HG02884 (cell line): ENCODE measurements at regions not wholly inside any gene's neighbourhood (a gene's known extent, or its start where the extent isn't known, plus 50 kb on each side); places are given as distances from the start of the nearest gene placed in this dataset.

Experiments
- ATAC-seq: cut with Tn5 transposase; IDR thresholded peaks from one replicate; pipeline ENCODE4 v1.9.1; 2021; ENCODE audit warnings: mild to moderate bottlenecking, moderate library complexity; ENCODE audit not compliant: unreplicated experiment

DNA sequence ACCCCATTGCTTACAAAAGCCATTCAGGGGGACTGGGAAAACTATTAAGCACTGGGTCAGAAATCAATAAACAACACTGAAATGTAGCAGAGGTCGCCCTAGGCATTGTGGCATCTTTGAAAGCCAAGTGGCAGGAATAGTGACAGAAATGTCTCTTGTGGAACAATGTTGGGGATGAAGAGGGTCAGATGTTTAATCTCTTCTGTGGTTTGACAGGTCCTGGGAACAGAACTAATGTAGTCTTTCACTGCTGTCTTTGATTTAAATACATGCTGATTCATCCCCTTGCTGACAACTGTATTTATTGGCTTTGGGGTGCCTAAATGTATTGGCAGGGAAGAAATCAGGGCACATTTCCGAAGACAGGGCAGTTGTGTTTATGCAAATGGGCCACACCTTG lies 194.8 kb downstream of the ATG4C start:
- ATAC-seq = no peak

DNA sequence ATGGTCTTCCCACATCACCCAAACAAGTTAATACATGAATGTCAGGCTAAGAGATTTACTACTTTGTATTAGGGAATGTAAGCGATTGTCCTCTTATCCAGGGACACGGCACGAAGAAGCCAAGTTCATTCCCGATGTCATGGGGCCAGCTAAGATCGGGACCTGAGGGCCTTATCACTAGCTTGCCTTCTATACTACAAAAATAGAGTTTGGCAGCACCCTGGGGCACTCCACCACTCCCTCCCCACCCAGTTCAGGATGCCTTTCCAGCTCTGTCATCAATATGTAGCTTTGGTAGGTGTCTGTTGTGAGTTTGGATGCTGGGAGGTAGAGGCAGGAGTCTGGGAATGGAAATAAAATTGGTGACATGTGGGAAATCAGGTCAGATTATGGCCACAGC lies 197.5 kb downstream of the ATG4C start:
- no peak for ATAC-seq

DNA sequence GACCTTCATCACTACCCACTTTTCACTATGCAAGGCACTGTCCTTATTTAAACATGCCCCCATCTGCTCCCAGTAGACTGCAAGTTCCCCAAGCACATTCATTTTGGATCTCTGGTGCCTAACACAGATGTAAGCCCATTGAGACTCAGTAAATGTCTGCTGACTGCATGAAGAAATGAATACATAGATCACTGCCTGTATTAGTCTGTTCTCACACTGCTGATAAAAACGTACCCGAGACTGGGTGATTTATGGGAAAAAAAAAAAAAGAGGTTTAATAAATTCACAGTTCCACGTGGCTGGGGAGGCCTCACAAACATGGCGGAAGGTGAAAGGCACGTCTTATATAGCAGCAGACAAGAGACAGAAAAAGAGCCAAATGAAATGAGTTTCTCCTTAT lies 204.9 kb downstream of the ATG4C start:
- no peak for ATAC-seq

DNA sequence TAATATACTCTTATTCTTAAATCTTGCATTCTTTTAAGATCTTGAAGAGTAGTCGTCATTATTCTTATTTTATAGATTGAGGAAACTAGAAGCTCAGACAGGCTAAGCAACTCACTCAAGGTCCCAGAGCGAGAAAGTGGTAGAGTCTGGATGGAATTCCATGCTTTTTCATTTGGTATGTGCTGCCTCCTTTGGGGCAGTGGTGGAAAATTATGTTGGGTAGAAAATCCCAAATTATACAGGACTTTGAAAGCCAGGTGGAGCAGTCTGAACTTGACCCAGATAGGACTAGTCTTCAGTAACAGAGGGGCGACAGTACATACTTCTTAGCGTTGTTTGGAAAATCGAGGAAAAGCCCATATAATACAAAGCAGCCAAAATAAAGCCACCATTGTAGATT lies 205.6 kb downstream of the ATG4C start:
- no peak for ATAC-seq

DNA sequence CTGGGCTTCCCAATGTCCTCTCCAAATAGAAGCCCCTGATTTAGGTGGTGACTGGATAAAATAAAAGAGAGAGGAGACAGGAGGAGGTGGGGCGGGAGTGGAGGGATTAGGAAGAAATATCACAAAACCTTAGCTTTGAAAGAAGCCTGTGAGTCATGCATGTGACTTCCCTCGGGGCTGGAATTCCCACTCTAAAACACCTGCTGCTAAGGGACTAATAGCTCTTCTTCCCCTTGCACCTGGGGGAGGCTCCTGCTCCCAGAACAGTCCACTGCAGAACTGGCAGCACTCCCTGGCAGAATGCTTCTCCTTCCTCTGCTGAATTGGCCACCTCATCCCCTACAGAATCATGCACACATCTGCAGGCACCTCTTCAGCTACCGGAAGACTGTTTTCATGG lies 207.2 kb downstream of the ATG4C start:
- ATAC-seq = no peak

DNA sequence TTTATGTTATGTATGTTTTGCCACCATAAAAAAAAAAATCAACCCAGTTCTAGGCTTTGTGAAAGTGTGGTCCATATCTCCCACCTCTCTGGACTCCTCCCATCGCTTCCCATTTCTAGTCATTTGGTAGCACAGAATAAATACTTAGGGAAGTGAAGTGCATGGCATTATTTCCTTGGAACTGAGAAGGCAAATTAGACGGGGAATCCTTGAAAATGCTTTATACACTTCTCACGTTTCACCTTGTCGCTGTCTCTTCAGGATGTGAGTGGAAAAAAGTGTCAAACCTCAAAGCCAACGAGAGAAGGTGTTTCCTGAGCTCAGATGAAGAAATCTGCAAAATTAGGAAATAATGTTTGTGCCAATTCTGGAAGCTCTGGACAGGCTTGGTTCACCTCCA lies 209.9 kb downstream of the ATG4C start:
- no peak for ATAC-seq

DNA sequence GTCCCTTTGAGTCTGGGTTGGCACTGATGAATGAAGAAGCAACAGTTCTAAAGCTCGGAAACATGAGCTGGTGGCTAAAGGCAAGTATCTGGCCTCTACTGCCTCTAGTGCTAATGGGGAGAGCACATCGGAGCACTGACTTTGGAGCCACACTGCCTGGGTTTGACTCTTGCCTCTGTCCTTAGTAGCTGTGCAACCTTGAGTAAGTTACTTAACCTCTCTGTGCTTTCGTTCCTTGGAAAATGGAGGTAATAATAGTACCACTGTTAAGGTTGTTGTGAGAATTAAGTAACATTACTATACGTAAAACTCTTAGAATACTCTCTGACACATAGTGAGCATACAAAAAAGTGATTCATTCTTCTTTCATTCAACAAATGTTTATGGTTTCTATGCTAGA lies 211.2 kb downstream of the ATG4C start:
- ATAC-seq = no peak

DNA sequence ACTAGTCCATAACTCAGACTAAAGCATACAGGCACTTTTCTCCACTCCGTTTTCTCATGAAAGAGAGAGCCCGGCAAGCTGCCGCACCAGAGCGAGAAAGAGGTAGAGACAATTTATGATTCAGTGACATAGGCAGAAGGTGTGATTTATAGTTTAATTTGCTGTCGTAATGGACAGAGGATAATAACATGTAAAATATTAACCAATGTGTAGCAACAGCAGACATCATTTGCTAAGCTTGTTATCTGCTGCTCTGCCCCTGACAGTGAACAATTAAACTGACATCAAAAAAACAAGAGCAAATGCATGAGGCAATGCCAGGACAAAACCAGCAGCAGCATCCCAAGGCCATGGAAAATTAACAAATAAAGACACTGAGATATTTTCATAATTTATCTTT lies 214.0 kb downstream of the ATG4C start:
- ATAC-seq = no peak

DNA sequence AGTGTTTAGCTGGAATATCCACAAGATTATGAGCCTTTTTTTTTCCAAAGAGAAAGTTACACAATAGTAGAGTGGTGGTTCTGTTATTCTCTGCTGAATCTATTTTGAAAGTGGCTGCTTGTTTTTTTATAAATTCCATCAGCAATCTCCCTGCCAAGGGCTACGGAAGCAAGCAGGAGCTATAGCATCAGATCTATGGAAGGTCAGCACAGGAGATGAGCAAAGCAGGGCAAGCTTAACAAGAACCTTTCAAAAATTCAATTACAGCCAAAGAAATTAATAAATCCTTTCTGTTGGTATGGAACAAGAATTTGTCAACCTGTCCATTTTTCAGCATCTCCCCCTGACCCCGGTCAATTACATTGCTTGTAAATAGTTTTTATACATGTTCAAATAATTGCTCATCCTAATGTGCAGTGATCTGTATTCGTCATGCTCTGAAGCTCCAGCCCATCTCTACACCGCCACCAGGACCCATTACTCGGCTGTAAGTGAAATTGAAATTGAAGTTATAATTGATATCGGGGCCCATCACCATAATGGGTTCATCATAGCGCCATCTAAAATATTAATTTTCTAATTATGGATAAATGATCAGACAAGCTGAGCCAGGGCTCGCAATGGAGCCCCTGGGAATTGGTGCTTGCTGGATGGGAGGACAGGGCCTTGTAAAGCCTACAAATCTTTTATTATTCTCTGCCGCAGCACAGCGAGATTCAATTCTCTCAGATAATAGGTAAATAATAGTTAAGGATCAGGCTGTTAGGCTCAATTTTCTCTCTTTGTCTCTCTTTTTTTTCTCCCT lies 215.1 kb downstream of the ATG4C start:
- no peak for ATAC-seq

DNA sequence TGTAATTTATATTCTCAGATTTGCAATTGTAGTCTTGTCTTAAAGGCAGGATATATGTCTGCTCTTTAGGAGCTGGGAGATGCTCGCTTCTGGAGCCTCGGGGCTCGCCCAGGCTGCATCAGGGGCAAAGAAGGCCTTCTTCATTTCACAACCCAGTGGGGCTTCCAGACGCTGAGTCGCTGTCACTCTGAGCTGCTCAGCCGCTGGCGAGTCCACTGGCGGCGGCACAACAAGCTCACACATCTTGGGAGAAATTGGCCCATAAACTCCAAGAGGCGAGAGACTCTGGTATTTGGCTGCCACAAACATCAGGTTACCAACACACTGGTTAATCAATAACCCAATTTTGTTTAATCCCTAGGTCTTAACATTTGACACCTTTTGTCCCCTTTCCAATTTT lies 216.6 kb downstream of the ATG4C start:
- no peak for ATAC-seq

DNA sequence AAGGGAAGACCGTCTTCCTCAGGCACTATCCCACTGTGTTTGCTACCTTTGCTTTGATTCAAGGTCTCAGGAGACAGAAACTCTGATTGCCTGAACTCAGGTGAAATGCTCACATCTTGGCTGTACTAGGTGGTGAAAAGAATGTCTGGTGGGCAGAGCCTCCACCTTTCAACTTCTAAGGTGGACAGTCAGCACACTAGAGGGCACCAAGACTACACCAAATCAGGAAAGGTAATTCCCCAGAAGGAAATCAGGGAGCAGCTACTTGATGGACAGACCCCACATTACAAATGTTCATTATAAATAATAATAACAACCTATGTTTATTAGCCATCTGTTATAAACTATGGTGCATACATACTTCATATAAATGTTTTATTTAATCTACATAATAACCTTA lies 220.9 kb downstream of the ATG4C start:
- no peak for ATAC-seq

DNA sequence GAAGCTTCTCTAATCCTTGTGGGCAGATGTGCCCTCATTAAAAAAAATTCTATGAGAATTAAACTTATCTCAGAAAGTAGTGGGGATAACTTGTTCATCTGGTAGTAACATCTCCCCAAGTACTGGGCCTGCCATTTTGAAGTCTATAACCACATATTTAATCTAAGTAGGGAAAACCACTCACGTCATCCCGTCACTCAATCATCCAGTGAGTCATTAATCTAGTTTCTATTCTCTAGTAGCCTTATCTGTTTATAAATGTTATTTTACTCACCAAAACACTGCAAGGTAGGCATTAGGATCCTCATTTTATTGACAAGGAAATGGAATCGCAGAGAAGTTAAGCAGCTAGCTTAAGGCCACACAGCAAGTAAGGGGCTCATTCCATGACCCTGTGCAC lies 221.9 kb downstream of the ATG4C start:
- no peak for ATAC-seq

DNA sequence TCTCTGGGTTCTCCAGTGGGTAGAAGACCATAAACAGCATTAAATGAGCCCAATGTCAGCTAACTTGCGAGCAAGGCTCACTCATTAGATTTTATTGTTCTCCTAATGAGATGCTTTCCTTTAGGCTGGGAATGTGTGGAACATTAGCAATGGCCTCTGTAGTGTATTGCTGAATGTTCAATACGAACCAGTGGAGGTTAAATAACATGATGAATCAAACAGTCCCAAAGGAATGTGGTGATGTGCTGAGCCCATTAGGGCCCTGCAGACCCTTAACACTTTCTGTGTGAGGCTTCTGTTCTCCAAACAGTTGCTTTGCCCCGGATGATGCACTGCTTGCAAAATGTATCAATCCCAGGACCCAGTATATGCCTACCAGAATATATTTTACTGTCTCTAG lies 225.5 kb downstream of the ATG4C start:
- no peak for ATAC-seq

DNA sequence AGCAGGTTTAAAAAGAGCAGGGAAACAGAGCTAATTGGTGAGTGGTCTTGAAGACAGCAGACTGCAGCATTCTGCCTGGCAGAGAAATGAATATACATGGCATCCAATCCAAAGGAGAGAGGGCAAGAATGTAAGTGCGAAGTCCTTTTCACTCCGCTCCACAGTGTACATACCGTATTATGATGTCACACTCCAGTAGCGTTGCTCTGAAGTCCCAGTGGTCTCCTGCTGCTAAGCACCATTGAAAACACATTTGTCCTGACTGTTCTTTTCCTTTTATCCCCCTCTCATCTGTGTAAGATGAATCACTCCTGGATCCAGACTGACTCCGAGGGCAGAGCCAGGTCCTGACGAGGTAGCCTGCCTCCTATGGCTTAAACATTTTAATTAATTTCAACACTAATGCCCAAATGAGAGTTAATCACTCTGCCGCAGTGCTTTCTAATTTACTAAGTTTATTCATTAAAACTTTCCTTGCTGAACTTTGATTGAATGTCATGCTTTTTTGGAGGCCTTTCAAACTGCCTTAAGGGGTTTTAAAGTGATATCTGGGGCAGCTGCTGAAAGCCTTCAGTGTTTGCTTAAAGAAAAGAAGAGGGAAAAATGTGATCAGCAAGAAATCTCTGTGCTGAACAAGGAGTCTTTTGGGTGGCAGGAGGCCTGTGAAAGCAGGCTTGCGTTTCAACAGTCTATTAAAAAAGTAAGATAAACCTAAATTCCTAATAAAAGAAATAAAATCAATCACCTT lies 227.2 kb downstream of the ATG4C start:
- no peak for ATAC-seq

DNA sequence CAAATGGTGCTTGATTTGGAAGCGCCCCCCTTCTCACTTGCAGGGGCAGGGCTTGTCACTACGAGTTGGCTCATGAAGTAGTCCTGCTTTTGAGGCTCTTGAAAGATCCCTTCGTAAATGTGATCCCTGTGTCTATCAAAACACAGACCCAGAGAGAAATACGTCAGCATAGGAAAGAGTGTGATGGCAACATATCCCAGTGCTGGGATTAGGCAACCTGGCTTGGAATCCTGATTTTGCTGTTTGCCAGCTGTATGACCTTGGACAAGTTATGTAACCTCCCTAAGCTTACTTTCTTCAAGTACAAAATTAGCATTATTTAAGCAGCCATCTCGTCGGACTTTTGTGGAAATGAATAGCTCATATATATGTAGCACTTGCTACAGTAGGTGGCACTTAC lies 228.4 kb downstream of the ATG4C start:
- ATAC-seq = no peak

DNA sequence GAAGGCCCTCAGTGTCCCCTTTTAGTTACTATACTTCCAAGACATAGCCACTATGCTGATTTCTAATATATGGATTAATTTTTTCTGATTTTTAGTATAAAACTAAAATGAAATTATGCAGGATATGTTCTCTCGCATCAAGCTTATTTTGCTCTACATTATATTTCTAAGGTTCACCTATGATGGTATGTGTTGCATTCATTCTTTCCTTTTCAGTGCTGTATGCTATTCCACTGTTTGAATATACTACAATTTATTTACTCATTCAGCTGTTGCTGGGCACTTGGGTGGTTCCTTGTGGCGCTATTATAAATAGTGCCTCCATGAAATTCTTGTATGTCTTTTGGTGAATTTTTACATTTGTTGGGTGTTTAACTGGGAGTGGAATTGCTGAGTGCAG lies 230.3 kb downstream of the ATG4C start:
- no peak for ATAC-seq

DNA sequence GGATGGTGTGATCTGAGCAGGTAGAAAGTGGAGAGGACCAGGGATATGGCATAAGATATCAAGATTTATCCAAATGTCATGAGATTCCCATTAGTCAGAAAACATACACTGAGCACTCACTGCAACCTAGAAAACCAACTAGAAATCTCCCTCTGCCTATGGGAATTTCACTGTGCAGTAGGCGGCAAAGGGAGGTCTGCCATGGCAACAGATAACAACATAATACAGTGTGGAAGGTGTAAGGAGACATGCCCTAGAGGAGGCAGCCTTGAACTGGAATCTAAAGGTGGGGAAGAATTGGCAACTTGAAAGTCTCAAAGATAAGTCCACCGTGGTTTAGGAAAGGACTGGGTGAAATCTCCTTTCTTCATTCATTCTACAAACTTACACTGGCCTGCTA lies 238.4 kb downstream of the ATG4C start:
- no peak for ATAC-seq

DNA sequence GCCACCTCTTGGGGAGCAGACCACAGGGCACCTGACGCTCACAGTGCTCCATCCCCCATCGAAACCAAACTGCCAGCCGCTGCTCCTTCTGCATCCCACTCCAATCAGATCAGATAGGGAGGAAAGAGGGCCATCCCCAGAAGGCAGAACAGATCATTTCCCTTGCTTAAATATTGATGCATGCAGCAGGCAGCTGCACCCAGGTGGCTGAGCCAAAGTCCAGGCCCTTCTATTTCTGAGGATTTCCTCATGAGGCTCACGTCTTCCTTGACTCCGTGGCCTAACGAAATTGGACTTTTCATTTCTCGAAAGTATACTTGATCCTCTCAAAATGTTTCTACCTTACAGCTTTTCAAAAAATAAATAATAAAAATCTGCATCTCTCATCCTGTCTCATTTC lies 239.2 kb downstream of the ATG4C start:
- no peak for ATAC-seq

DNA sequence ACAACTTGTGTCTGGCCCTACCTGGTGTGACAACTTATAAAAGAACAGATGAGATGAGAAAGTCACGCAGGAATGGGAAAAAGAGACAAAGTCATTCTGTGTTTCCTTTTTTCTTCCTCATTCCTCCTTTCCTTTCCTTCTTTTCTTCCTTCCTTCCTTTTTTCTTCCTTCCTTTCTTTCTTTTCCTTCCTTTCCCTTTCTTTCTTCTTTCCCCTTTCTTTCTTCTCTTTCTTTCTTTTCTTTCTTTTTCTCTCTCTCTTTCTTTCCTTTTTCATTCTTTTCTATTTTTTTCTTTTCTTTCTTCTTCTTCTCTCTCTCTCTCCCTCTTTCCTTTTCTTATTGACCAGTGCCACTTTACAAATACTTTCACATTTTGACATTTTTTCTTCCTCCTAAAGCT lies 239.7 kb downstream of the ATG4C start:
- ATAC-seq = no peak

DNA sequence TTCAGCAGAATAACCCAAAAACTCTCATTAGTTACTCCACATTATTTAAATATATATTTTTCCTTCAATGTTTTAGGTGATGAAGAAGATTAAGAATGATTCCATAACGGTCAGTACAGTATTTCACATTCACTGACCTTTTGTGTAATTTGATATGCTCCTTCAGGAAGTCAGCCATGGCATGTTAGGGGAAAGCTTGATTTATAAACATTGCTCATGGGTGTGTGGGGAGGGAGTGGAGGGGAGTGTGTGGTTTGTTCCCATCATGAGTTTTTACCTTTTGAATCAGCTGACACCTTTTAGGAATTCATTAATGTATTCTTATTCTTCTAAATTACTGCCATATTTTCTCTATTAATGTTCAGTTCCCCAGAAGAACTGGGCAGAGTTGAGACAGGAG lies 240.2 kb downstream of the ATG4C start:
- no peak for ATAC-seq

DNA sequence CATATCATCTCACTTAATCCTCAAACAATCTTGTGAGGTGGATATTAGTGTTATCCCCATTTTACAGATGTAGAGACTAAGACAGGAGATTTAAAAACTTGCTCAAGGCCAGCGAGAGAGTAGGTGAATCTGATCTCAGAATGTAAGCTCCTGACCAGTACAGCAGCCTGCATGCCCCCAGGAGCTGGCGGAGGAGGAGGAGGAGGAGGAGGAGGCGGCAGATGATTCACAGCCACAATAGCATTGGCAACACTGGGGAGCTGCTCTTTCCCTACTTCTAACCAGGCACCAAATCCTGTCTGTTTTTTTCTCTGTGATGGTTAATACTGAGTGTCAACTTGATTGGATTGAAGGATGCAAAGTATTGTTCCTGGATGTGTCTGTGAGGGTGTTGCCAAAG lies 243.2 kb downstream of the ATG4C start:
- ATAC-seq = no peak

DNA sequence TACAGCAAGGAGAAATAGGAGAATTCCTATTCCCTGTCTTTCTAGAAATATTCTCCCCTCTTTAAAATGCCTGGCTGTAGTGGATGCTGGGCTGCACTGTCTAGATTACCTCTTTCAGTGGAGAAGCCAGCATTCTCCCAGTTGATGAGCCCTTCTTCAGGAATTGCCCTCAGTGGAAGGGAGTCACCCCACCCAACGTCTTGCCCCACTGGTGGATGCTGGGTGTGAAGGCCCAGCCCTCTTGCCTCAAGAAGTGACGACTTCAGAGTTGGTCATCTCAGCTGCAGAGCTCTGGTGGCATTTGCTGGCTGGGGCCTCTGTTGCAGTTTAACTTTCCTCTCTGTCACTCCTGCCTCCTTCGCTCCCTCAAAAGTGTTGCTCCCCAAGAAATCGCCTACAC lies 248.2 kb downstream of the ATG4C start:
- no peak for ATAC-seq

DNA sequence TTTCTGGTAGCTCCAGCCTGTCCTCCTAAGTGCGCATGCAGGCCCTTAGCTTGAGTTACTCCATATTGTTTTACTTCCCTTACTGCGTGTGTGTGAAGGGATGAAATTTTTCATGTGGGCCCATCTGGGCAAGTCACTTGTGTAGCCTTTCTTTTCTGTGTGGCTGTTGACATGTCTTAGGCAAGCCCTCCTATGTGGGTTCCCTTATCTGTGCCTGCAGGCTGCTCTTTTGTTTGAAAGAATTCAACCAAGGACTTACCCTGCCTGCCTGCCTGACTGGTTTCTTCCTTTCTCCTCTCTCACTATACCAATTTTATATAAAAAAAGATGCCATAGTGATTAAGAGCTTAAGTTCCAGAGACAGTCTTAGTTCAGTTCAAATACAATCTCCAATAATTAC lies 249.3 kb downstream of the ATG4C start:
- ATAC-seq = no peak
